K562 (cell line): ENCODE measurements at regions not wholly inside any gene's neighbourhood (a gene's known extent, or its start where the extent isn't known, plus 50 kb on each side); places are given as distances from the start of the nearest gene placed in this dataset.

ENCODE experiments used
- ATAC-seq: fragments of 200-7000 bp; cut with Tn5 transposase; 3 replicates; pipeline ENCODE4 v1.9.1; 2020; ENCODE audit warnings: moderate library complexity
- BruUV-seq: library from RNA; stranded (reverse); fragments of 400-500 nt; replicated peaks from 2 replicates; lab custom pipeline; 2021; lab: Mats Ljungman, UMichigan
- CTCF ChIA-PET: fragments of 300-600 bp; formaldehyde crosslinking; extraction: SDS; loops from one replicate; lab custom pipeline; 2021; ENCODE audit warnings: low intra/inter-chr PET ratio; lab: Yijun Ruan, JAX
- POLR2A ChIA-PET: fragments of 300-600, 350-650 bp; sonication (Branson Sonifier 250); formaldehyde crosslinking; extraction: SDS; loops from one replicate; lab custom pipeline; 2021; ENCODE audit warnings: antibody characterized with exemption, inconsistent platforms; lab: Yijun Ruan, JAX
- DNase-seq, 4 experiments: peaks; one replicate each; pipeline versions ENCODE4 v3.0.0 to v3.0.0-alpha.2; 2011 to 2018; ENCODE audit warnings: low spot score in 3 of 4, mixed read lengths in 3 of 4; ENCODE audit errors: extremely low read depth in 1 of 4
- FAIRE-seq: peaks from 2 replicates; lab custom pipeline; 2011; peaks lifted over from hg19 to GRCh38; lab: Jason Lieb, UNC
- H2AFZ ChIP-seq: 2 replicates; pipeline ENCODE4 v1.6.0; 2011; ENCODE audit warnings: low read depth, low read length, control low read depth, inconsistent platforms
- H3K27ac ChIP-seq: fragments of 200-600 bp; 3 replicates; pipeline ENCODE4 v1.8.0; 2011; ENCODE audit warnings: low read depth, mild to moderate bottlenecking, control low read depth, inconsistent platforms, low read length, moderate library complexity, mixed read lengths; ENCODE audit errors: extremely low read depth
- H3K27me3 ChIP-seq, 2 experiments: fragments of 300-600 bp in 1 of 2; 2 replicates in 1 of 2; 3 replicates in 1 of 2; pipeline versions ENCODE4 v1.6.0 to v1.8.0; 2011; ENCODE audit warnings: inconsistent platforms in 2 of 2, low read length in 2 of 2, mild to moderate bottlenecking in 1 of 2, mixed read lengths in 1 of 2, moderate library complexity in 1 of 2; ENCODE audit not compliant: control insufficient read depth in 2 of 2, insufficient read depth in 2 of 2
- H3K36me3 ChIP-seq: fragments of 300-600 bp; 3 replicates; pipeline ENCODE4 v1.8.0; 2011; ENCODE audit warnings: mild to moderate bottlenecking, low read length, inconsistent platforms; ENCODE audit not compliant: control insufficient read depth, insufficient read depth
- H3K4me1 ChIP-seq, 2 experiments: fragments of 200-600 bp in 1 of 2; replicated peaks in 1 of 2; 2 replicates in 1 of 2; 3 replicates in 1 of 2; pipeline versions ENCODE4 v1.5.1 to v1.8.0; 2011; ENCODE audit warnings: inconsistent platforms in 2 of 2, low read length in 2 of 2, mild to moderate bottlenecking in 1 of 2, mixed read lengths in 1 of 2, moderate library complexity in 1 of 2; ENCODE audit not compliant: control insufficient read depth in 2 of 2, insufficient read depth in 2 of 2
- H3K4me2 ChIP-seq: 2 replicates; pipeline ENCODE4 v1.6.1; 2011; ENCODE audit warnings: low read length, control low read depth, inconsistent platforms, mixed read lengths; ENCODE audit not compliant: insufficient read depth
- H3K4me3 ChIP-seq: fragments of 200-600 bp; sonication (generic), shearing (Covaris generic); 2 replicates; pipeline ENCODE4 v1.5.1; 2016; ENCODE audit warnings: control low read depth, inconsistent platforms
- H3K79me2 ChIP-seq: fragments of 200-600 bp; 3 replicates; pipeline ENCODE4 v1.8.0; 2011; ENCODE audit warnings: low read length, inconsistent platforms; ENCODE audit not compliant: control insufficient read depth, insufficient read depth
- H3K9ac ChIP-seq, 2 experiments: 2 replicates each; pipeline versions ENCODE4 v1.6.0 to v1.6.1; 2011; ENCODE audit warnings: low read depth in 2 of 2, low read length in 2 of 2, control low read depth in 1 of 2, inconsistent platforms in 1 of 2, mild to moderate bottlenecking in 1 of 2, mixed read lengths in 1 of 2; ENCODE audit not compliant: insufficient read depth in 1 of 2
- H3K9me1 ChIP-seq: one replicate; pipeline ENCODE4 v1.6.0; 2011; ENCODE audit warnings: inconsistent platforms, mild to moderate bottlenecking, low read length, moderate library complexity; ENCODE audit not compliant: control insufficient read depth, insufficient read depth
- H3K9me3 ChIP-seq: replicated peaks from 2 replicates; pipeline ENCODE4 v1.5.1; 2011; ENCODE audit warnings: low read depth, low read length, inconsistent platforms; ENCODE audit not compliant: control insufficient read depth, insufficient read depth
- H4K20me1 ChIP-seq: replicated peaks from 2 replicates; pipeline ENCODE4 v1.6.1; 2011; ENCODE audit warnings: low read length, inconsistent platforms, mixed read lengths; ENCODE audit not compliant: control insufficient read depth, insufficient read depth
- BRF1 ChIP-seq: IDR thresholded peaks from 3 replicates; pipeline ENCODE4 v1.6.1; 2011; ENCODE audit warnings: borderline replicate concordance, mild to moderate bottlenecking; ENCODE audit not compliant: insufficient read length; ENCODE audit errors: extremely low read depth
- FOSL1 ChIP-seq: fragments of 200-800 bp; sonication (Bioruptor generic); conservative IDR thresholded peaks from 2 replicates; pipeline ENCODE4 v1.6.1; 2016; ENCODE audit warnings: missing genetic modification characterization, missing compliant biosample characterization
- FOXA1 ChIP-seq: fragments of 450-650 bp; IDR thresholded peaks from 2 replicates; pipeline ENCODE4 v1.6.1; 2016; ENCODE audit warnings: mild to moderate bottlenecking, borderline replicate concordance
- HOXB6 ChIP-seq: fragments of 250-450 bp; sonication (Bioruptor Pico); IDR thresholded peaks from 2 replicates; pipeline ENCODE4 v1.5.1; 2022; ENCODE audit warnings: mild to moderate bottlenecking, borderline replicate concordance
- KAT2B ChIP-seq: IDR thresholded peaks from one replicate; pipeline ENCODE4 v1.6.1; 2012; ENCODE audit warnings: low read depth, mild to moderate bottlenecking, control low read depth, inconsistent platforms, low read length, moderate library complexity
- LEF1 ChIP-seq: fragments of 450-650 bp; IDR thresholded peaks from 2 replicates; pipeline ENCODE4 v1.6.1; 2016; ENCODE audit warnings: mild to moderate bottlenecking
- NFXL1 ChIP-seq: fragments of 450-650 bp; formaldehyde crosslinking; IDR thresholded peaks from 2 replicates; pipeline ENCODE4 v1.4.0; 2021; ENCODE audit warnings: mild to moderate bottlenecking
- NFYB ChIP-seq: IDR thresholded peaks from 2 replicates; pipeline ENCODE4 v1.6.1; 2011; ENCODE audit warnings: mild to moderate bottlenecking, moderate library complexity; ENCODE audit not compliant: insufficient read length; ENCODE audit errors: extremely low read depth
- SREBF1 ChIP-seq: fragments of 150-350 bp; IDR thresholded peaks from 2 replicates; pipeline ENCODE4 v1.6.1; 2014; ENCODE audit warnings: antibody characterized with exemption, low read depth, low read length, borderline replicate concordance
- ZNF589 ChIP-seq: fragments of 200-800 bp; sonication (Bioruptor generic); IDR thresholded peaks from 2 replicates; pipeline ENCODE4 v1.6.1; 2016; ENCODE audit warnings: low read depth, missing genetic modification characterization, missing compliant biosample characterization
- WGBS: fragments of 100-300 bp; shearing (Covaris generic); methylation state at CpG from one replicate; pipeline ENCODE4 v1.1.6; 2016; ENCODE audit warnings: low coverage, mixed read lengths; ENCODE audit not compliant: insufficient coverage; ENCODE audit errors: missing lambda C conversion rate; 5-methylcytosine and 5-hydroxymethylcytosine counted together
- in situ Hi-C: fragments of 300-500 bp; cut with MboI; formaldehyde crosslinking; loops from 4 replicates; pipeline ENCODE4 v1.15.0; 2018; ENCODE audit warnings: inconsistent platforms, mixed read lengths
- intact Hi-C: fragments of 100-400 bp; cut with micrococcal nuclease; formaldehyde crosslinking; loops from 2 replicates; pipeline ENCODE4 v1.14.2; 2022
- TF ChIP-seq, protein P1 (sequence below): sonication (generic); formaldehyde crosslinking; IDR thresholded peaks from 2 replicates; pipeline ENCODE4 v1.8.0; 2023; ENCODE audit warnings: missing genetic modification reagents, mild to moderate bottlenecking, borderline replicate concordance
- TF ChIP-seq, protein P2 (sequence below): sonication (generic); formaldehyde crosslinking; IDR thresholded peaks from 2 replicates; pipeline ENCODE4 v1.8.1; 2023; ENCODE audit warnings: missing genetic modification reagents, mild to moderate bottlenecking, borderline replicate concordance

DNA sequence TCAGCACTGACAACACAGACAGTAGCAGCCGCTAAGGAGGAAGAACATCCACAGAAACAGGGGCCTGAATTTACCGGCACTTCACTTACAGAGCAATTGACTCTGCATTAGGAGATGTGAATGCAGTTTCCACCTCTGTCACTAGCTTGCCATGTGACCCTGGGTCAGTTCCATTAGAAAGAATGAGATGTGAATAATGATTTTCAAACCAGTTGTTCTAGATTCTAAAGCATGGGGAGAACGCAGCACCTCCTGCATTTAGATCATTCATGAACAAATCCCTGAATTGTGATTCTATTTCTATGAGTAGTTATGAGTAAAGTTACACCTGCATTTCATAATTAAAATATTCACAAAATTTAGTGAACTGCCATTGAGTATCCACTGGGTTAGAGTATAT is 197.3 kb upstream of the EXOC2 start:
- intact Hi-C loops = loop anchor here (10.0 kb wide), 1 partner anchor 85 kb away; no protein-coding TSS in a partner anchor
- POLR2A ChIA-PET = interaction anchor here (0.8 kb wide), 1 partner anchor 593 kb away, joined by 3 read pairs; no protein-coding TSS in a partner anchor
- TF ChIP-seq FOSL1 (tag) (no peak), LEF1 (no peak), HOXB6 (CRISPR knock-in tag) (no peak), NFYB (no peak), BRF1 (no peak), ZNF589 (CRISPR knock-in tag) (no peak), NFXL1 (no peak), KAT2B (no peak), FOXA1 (no peak), SREBF1 (no peak)
- TF ChIP-seq, protein P1, sequence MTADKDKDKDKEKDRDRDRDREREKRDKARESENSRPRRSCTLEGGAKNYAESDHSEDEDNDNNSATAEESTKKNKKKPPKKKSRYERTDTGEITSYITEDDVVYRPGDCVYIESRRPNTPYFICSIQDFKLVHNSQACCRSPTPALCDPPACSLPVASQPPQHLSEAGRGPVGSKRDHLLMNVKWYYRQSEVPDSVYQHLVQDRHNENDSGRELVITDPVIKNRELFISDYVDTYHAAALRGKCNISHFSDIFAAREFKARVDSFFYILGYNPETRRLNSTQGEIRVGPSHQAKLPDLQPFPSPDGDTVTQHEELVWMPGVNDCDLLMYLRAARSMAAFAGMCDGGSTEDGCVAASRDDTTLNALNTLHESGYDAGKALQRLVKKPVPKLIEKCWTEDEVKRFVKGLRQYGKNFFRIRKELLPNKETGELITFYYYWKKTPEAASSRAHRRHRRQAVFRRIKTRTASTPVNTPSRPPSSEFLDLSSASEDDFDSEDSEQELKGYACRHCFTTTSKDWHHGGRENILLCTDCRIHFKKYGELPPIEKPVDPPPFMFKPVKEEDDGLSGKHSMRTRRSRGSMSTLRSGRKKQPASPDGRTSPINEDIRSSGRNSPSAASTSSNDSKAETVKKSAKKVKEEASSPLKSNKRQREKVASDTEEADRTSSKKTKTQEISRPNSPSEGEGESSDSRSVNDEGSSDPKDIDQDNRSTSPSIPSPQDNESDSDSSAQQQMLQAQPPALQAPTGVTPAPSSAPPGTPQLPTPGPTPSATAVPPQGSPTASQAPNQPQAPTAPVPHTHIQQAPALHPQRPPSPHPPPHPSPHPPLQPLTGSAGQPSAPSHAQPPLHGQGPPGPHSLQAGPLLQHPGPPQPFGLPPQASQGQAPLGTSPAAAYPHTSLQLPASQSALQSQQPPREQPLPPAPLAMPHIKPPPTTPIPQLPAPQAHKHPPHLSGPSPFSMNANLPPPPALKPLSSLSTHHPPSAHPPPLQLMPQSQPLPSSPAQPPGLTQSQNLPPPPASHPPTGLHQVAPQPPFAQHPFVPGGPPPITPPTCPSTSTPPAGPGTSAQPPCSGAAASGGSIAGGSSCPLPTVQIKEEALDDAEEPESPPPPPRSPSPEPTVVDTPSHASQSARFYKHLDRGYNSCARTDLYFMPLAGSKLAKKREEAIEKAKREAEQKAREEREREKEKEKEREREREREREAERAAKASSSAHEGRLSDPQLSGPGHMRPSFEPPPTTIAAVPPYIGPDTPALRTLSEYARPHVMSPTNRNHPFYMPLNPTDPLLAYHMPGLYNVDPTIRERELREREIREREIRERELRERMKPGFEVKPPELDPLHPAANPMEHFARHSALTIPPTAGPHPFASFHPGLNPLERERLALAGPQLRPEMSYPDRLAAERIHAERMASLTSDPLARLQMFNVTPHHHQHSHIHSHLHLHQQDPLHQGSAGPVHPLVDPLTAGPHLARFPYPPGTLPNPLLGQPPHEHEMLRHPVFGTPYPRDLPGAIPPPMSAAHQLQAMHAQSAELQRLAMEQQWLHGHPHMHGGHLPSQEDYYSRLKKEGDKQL = no peak
- TF ChIP-seq, protein P2, sequence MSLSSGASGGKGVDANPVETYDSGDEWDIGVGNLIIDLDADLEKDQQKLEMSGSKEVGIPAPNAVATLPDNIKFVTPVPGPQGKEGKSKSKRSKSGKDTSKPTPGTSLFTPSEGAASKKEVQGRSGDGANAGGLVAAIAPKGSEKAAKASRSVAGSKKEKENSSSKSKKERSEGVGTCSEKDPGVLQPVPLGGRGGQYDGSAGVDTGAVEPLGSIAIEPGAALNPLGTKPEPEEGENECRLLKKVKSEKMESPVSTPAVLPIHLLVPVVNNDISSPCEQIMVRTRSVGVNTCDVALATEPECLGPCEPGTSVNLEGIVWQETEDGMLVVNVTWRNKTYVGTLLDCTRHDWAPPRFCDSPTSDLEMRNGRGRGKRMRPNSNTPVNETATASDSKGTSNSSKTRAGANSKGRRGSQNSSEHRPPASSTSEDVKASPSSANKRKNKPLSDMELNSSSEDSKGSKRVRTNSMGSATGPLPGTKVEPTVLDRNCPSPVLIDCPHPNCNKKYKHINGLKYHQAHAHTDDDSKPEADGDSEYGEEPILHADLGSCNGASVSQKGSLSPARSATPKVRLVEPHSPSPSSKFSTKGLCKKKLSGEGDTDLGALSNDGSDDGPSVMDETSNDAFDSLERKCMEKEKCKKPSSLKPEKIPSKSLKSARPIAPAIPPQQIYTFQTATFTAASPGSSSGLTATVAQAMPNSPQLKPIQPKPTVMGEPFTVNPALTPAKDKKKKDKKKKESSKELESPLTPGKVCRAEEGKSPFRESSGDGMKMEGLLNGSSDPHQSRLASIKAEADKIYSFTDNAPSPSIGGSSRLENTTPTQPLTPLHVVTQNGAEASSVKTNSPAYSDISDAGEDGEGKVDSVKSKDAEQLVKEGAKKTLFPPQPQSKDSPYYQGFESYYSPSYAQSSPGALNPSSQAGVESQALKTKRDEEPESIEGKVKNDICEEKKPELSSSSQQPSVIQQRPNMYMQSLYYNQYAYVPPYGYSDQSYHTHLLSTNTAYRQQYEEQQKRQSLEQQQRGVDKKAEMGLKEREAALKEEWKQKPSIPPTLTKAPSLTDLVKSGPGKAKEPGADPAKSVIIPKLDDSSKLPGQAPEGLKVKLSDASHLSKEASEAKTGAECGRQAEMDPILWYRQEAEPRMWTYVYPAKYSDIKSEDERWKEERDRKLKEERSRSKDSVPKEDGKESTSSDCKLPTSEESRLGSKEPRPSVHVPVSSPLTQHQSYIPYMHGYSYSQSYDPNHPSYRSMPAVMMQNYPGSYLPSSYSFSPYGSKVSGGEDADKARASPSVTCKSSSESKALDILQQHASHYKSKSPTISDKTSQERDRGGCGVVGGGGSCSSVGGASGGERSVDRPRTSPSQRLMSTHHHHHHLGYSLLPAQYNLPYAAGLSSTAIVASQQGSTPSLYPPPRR = no peak

More for the DNA sequence above, 197.3 kb upstream of the EXOC2 start:
- no peaks in the 10 kb centered on the region for H3K79me2 ChIP-seq
- no TSS peak for BruUV-seq
- H3K4me2 ChIP-seq = no peak overlapping the region
- H3K27me3 ChIP-seq = peaks cover 16 to 29% of the 10 kb centered on the region in 2 experiments; a peak in 4 of 5 replicates
- ATAC-seq = no peak
- WGBS = 0% methylated on average over 3 of the region's 3 CpGs
- H3K4me3 ChIP-seq = no peak overlapping the region
- in situ Hi-C loops = no loop called here
- no peak overlapping the region for H3K9ac ChIP-seq
- peaks cover 0 to 4% of the 10 kb centered on the region in 2 experiments; a peak in 1 of 5 replicates for H3K4me1 ChIP-seq
- no peaks in the 10 kb centered on the region for H3K9me3 ChIP-seq
- no peak overlapping the region for H3K27ac ChIP-seq
- 0 out of 2 replicates have a peak, but pooled peaks cover 7% of the 10 kb centered on the region for H4K20me1 ChIP-seq
- no peak for FAIRE-seq
- no peak for DNase-seq
- no peak overlapping the region for H2AFZ ChIP-seq
- CTCF ChIA-PET = no interaction called here
- no peaks in the 10 kb centered on the region for H3K9me1 ChIP-seq
- H3K36me3 ChIP-seq = no peaks in the 10 kb centered on the region
